ENCODE measurements at regions not wholly inside any gene's neighbourhood (a gene's known extent, or its start where the extent isn't known, plus 50 kb on each side); places are given as distances from the start of the nearest gene placed in this dataset.

- no peak for TF ChIP-seq CTCF (IDR thresholded peaks at IDR 0.05; ENCODE audit: control extremely low read depth in 1 of 3, insufficient read depth in 1 of 3, low read depth in 1 of 3, low read length in 3 of 3)
- no peak for TF ChIP-seq SIN3A (conservative IDR thresholded peaks at IDR 0.05 in 1 of 2, IDR thresholded peaks at IDR 0.05 in 1 of 2; ENCODE audit: low read depth in 1 of 2, low read length in 2 of 2)
- no peak for TF ChIP-seq BRCA1 (IDR thresholded peaks at IDR 0.05; ENCODE audit: low read depth, low read length)
- no peak for TF ChIP-seq JUND (IDR thresholded peaks at IDR 0.05; ENCODE audit: low read length)
- no peak for TF ChIP-seq CHD2 (IDR thresholded peaks at IDR 0.05; ENCODE audit: low read length)
- TF ChIP-seq SP1 (IDR thresholded peaks at IDR 0.05; ENCODE audit: low read depth, low read length) = no peak
- TF ChIP-seq TAF1 (IDR thresholded peaks at IDR 0.05; ENCODE audit: low read depth, low read length) = no peak
- TF ChIP-seq SRF (IDR thresholded peaks at IDR 0.05; ENCODE audit: low read depth, low read length) = no peak
- no peak for TF ChIP-seq SP2 (IDR thresholded peaks at IDR 0.05; ENCODE audit: low read length)
- no peak for TF ChIP-seq SIX5 (IDR thresholded peaks at IDR 0.05; ENCODE audit: low read depth, low read length)
- no peak for TF ChIP-seq EZH2 (IDR thresholded peaks at IDR 0.05; ENCODE audit: low read depth, low read length, severe bottlenecking)
Measured at GRCh38 chr3:189056646-189057335, 115.0 kb upstream of the TPRG1 start.
